ENCODE measurements at regions not wholly inside any gene's neighbourhood (a gene's known extent, or its start where the extent isn't known, plus 50 kb on each side); places are given as distances from the start of the nearest gene placed in this dataset.

DNA sequence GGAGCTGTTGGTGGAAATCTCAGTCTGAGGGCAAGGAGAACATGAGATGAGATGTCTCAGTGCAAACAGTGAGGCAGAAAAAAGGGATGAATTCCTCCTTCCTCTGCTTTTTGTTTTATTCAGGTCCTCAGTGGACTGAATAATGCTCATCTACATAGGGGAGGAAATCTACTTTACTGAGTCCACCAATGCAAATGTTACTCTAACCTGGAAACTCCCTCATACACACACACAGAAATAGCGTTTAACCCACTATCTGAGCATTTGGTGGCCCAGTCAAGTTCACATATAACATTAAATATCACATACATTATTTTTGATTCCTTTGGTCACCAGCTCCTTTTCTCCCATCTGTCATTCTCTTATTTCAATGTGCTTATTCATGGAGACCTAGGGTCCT lies 418.8 kb downstream of the TMEM135 start:
- TF ChIP-seq EP300 (IDR thresholded peaks at IDR 0.05): no peak
- TF ChIP-seq, protein P1, sequence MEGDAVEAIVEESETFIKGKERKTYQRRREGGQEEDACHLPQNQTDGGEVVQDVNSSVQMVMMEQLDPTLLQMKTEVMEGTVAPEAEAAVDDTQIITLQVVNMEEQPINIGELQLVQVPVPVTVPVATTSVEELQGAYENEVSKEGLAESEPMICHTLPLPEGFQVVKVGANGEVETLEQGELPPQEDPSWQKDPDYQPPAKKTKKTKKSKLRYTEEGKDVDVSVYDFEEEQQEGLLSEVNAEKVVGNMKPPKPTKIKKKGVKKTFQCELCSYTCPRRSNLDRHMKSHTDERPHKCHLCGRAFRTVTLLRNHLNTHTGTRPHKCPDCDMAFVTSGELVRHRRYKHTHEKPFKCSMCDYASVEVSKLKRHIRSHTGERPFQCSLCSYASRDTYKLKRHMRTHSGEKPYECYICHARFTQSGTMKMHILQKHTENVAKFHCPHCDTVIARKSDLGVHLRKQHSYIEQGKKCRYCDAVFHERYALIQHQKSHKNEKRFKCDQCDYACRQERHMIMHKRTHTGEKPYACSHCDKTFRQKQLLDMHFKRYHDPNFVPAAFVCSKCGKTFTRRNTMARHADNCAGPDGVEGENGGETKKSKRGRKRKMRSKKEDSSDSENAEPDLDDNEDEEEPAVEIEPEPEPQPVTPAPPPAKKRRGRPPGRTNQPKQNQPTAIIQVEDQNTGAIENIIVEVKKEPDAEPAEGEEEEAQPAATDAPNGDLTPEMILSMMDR (IDR thresholded peaks at IDR 0.05): no peak

Data from tibial nerve (tissue), 4 donors.